GM10266 (cell line): ENCODE measurements at regions not wholly inside any gene's neighbourhood (a gene's known extent, or its start where the extent isn't known, plus 50 kb on each side); places are given as distances from the start of the nearest gene placed in this dataset.

Experiments used
- DNase-seq: peaks from one replicate; pipeline ENCODE4 v3.0.0; 2012; ENCODE audit errors: extremely low spot score
- TF ChIP-seq, protein P1 (sequence below): IDR thresholded peaks from 2 replicates; pipeline ENCODE4 v1.5.1; 2012; ENCODE audit warnings: mild to moderate bottlenecking, low read depth; ENCODE audit not compliant: control insufficient read depth, insufficient read depth; ENCODE audit errors: missing control alignments

DNA sequence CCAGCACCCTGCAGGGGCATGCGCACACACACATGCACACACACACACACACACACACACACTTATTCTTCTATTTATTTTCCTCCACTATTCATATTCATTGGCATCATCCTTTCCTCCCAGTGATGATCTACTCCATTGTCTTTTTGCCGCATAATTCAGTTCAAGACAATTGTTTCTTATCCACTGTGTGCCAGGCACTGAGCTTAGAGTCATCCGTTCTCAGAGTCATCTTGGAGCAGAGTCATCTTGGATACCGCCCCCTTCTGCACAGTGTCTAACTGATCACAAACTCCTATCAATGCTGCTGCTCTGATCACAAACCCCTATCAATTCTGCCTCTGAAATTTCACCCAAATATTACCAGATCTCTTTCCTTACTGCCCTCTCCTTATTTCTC, 102.8 kb upstream of the PROX1 start:
- DNase-seq = no peak

DNA sequence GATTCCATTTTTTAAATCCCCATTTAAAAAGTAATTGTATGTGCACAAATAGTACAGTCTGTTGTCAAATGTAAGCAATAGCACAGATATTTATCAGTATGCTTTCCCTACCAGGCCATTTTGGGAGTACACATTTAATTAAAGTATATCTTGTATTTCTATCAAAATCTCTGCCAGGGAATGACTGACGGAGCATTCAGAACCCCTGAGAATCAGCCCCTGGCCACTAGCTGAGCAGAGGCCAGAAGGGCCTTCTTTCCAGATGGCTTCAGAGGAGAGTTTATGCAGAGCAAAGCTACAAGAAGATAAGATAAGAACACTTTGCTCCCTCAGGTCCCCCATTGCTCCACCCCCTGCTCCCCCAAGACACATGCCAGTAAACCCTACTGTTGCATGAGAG, 99.9 kb upstream of the PROX1 start:
- no peak for DNase-seq
- TF ChIP-seq, protein P1, sequence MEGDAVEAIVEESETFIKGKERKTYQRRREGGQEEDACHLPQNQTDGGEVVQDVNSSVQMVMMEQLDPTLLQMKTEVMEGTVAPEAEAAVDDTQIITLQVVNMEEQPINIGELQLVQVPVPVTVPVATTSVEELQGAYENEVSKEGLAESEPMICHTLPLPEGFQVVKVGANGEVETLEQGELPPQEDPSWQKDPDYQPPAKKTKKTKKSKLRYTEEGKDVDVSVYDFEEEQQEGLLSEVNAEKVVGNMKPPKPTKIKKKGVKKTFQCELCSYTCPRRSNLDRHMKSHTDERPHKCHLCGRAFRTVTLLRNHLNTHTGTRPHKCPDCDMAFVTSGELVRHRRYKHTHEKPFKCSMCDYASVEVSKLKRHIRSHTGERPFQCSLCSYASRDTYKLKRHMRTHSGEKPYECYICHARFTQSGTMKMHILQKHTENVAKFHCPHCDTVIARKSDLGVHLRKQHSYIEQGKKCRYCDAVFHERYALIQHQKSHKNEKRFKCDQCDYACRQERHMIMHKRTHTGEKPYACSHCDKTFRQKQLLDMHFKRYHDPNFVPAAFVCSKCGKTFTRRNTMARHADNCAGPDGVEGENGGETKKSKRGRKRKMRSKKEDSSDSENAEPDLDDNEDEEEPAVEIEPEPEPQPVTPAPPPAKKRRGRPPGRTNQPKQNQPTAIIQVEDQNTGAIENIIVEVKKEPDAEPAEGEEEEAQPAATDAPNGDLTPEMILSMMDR = no peak

More for the DNA sequence above, 102.8 kb upstream of the PROX1 start:
- TF ChIP-seq, protein P1 = no peak

DNA sequence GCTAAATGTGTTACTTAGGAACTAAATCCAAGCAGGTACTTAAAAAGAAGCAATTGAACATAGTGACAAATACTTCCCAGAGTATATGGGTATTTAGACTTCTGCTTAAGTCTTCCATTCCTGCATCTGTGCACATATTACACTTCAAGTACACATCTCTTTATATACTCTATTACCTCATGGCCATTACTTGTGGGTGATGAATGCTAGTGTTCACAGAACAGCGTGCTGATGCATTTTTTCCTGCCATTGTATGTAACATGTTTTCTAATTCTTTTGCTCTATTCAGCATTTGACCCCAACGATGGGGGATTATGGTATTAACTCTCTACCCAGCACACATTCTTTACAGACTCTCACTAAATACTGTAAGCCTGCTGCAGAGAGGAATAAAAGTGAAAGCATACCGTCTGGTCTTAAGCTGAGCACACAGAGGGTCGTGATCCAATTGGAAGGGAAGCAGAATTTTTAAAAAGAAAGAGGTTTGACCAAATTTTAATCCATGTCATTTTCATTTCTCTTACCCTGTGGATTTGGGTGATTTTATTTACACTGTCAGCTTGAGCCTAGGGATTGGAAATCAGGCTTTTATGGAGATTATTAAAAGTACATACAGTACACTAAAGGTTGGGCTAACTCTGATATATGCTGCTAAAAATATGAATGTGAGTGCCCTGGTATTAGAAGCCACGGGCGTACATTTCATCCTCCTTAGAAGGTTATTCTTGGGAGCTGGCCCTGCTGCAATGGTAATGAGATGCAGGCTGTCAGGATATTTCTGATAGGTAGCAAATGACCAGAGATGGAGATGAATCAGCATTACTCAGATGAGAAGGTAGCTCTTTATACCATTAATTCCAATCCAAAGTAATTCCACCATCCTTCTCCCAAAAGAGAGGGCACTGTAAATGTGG, 95.5 kb upstream of the PROX1 start:
- DNase-seq = no peak

DNA sequence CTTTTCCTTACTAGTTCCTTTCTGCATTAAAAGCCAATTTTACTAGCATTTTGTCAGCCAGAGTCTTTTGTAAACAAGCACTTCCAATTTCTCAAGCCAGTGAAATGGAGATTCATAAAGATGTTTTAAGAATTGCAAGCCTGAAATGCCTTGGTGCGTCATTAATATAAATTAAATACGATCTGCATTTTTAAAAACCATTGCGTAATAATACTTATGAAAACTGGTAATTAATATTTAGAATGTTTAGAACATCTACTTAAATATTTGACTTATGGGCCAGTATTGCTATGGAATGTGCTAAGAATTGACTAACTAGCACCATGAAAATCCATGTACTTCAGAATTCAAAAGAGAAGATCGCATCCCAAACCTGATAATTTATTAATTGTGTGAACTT, 89.1 kb upstream of the PROX1 start:
- DNase-seq = no peak
- TF ChIP-seq, protein P1 = no peak

More for the DNA sequence above, 95.5 kb upstream of the PROX1 start:
- TF ChIP-seq, protein P1 = no peak

DNA sequence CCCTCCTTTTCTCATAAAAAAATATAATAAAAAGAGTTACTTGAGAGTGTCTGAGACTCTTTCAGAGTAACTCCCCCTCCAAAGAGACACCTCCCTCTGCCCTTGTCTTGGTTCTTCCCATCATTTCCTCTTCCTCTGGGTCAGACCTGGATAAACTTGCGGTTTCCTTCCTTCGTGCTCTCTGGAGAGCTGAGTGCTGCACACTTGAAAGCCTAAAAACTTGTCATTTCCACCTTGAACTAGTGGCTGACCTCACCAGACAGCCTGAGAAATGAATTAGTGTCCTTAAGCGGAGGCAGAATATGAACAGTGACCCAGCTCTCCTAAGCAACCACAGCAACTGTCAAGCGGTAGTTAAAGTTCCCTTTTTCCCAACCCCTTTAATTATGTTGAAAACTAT, 88.4 kb upstream of the PROX1 start:
- DNase-seq = no peak
- TF ChIP-seq, protein P1 = no peak

DNA sequence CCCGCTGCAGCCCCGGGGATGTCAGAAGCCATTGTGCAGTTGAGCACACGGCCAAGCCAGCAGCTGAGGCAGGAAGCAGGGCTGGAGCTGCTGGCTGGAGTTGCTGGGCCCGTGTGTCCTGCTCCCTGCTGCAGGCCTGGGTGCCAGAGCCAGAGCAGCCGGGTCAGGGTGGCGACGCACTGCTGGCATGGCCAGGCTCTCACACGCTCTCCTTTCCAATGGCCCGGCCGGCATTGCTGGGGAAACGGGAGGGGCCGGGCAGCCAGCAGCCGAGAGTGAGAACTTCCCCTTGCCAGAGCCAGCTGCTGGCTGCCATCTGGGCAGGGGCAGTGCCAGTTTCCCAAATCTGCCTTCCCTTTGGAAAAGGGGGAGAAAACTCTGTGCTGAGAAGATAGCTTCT, 82.4 kb upstream of the PROX1 start:
- TF ChIP-seq, protein P1 = no peak
- DNase-seq = no peak

DNA sequence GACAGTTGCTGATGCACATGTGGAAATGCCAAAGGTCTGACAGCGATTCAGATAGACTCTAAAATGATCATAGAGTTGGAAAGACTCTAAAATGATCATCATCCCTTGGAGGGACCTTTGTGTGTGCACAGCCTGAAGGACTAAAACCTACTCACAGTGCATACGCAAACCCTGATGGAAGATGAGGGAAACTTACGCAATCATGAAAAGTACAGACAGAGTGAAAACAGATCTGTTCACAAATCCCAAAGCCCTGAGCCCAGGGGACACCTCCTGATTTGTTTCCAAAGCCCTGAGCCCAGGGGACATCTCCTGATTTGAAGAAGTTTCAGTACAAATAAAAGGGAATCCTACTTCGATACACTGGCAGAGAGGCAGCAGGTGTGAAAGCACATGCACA, 79.3 kb upstream of the PROX1 start:
- no peak for DNase-seq
- TF ChIP-seq, protein P1 = no peak
